ENCODE measurements at regions not wholly inside any gene's neighbourhood (a gene's known extent, or its start where the extent isn't known, plus 50 kb on each side); places are given as distances from the start of the nearest gene placed in this dataset.

DNA sequence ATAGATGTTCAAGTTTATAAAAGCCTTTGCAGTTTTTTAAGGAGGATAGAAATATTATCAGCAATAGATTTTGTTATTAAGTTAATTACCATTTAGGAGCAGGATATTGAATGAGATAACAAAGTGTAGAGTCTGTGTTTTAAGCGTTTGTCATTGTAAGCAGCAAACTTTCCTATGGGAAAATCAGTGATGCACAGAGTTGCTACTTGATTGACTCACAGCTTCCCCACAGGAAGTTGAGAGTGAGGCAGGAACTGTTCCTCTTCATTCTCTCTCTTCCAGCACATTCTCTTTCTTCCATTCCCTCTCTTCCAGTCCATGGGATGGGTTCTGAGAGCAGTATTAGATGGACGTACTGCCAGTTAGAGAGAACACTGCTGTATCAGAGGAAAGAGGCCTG is 867.7 kb upstream of the AGA start:
- H3K4me3 ChIP-seq (ENCODE audit: low read depth, low read length), result no peak overlapping the region
- DNase-seq (ENCODE audit: low read depth), result no peak

DNA sequence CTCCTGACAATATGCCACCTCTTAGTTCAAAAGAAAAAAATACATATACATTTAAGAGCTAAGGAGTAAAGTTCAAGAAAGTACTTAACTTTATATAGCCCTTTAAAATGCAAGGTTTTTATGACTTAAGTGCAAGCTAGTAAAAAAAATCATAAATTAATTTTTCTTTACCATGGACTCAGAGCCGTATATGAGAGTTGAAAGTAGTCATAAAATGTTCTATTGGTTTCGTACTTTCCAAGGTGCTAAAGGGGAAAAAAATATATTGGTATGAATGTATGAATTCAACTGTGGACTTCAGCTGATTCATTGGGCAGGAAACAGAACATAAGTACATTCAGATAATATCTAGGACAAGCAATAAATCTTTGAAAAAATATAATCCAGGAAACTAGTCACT is 869.8 kb upstream of the AGA start:
- no peak overlapping the region for H3K4me3 ChIP-seq (ENCODE audit: low read depth, low read length)
- no peak for DNase-seq (ENCODE audit: low read depth)

DNA sequence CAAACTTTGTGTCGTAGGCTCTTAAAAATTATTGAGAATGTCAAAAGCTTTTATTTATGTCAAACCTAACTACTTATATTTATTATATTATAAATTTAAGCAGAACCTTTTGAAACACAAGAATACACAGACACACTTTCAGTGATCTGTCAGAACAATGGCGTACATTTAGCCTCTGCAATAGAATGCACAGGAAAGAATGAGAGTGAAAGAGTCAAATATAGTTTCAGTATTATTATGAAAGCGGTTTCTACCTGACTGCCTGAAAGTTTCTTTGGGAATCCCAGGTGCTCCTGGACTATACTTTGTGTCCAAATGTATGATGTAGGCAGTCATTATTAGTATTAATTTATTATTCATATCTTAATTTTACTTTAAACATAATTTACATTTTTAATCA is 872.0 kb upstream of the AGA start:
- no peak overlapping the region for H3K4me3 ChIP-seq (ENCODE audit: low read depth, low read length)
- no peak for DNase-seq (ENCODE audit: low read depth)

DNA sequence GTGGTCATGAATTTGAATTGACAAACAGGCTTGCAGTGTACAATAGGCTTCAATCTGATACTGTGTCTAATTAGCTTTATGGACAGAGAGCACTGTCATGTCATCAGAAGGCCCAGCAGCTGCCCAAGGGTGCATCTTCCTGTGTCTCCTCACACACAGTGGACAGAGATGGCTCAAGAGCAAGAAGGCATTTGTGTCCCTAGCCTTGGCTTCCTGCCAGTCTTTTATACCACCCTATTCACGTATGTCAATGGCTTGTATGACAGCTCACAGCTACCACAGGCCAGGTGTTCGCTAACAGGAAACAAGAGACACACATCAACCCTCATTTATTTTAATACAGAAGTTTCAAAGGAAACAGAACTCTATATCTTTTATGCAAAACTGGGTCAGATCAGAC is 874.0 kb upstream of the AGA start:
- no peak overlapping the region for H3K4me3 ChIP-seq (ENCODE audit: low read depth, low read length)
- no peak for DNase-seq (ENCODE audit: low read depth)

DNA sequence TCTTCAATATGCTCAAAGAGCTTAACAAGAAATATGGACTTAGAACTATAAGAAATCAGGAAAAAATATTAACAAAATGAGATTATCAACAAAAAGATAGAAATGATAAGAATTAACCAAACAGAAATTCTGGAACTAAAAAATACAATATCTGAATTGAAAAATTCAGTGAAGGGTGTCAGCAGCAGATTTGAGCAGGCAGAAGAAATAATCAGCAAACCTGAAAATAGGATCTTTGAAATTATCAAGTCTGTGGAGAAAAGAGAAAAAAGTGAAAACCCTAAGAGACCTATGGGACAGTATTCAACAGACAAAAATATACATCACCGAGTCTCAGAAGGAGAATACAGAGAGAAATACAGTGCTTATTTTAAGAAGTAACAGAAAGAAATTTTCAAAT is 877.8 kb upstream of the AGA start:
- no peak for DNase-seq (ENCODE audit: low read depth)

DNA sequence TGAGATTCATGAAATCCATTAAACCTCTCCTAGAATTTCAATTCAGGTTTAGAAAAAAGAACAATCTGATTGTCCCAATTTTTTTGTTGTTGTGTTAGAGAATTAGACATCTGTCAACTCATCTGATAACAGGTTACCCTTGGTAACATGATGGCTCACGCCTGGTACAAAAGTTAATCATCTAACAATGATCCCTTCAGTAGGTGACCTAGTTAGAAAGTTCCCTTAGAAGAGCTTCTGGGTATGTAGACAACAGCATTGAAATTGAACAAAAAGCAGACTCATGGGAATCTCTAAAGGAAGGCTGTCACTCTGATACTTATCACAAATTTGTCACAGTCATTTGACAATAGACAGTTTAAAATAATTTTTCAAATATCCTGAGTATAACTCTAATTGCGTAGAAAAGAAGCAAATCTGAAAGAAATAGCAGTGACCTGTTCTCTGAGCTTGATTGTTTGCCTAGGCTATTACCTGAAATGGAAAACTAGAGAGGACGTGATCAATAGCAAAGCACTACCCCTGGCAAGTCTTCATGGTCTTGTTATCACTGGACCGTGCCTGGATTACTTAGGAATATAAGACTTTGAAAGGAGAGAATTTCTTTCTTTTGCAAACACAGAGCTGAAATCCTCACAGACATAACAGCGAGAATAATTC is 880.4 kb upstream of the AGA start:
- no peak for DNase-seq (ENCODE audit: low read depth)
- no peak overlapping the region for H3K4me3 ChIP-seq (ENCODE audit: low read depth, low read length)

More for the DNA sequence above, 877.8 kb upstream of the AGA start:
- H3K4me3 ChIP-seq (ENCODE audit: low read depth, low read length), result no peak overlapping the region

DNA sequence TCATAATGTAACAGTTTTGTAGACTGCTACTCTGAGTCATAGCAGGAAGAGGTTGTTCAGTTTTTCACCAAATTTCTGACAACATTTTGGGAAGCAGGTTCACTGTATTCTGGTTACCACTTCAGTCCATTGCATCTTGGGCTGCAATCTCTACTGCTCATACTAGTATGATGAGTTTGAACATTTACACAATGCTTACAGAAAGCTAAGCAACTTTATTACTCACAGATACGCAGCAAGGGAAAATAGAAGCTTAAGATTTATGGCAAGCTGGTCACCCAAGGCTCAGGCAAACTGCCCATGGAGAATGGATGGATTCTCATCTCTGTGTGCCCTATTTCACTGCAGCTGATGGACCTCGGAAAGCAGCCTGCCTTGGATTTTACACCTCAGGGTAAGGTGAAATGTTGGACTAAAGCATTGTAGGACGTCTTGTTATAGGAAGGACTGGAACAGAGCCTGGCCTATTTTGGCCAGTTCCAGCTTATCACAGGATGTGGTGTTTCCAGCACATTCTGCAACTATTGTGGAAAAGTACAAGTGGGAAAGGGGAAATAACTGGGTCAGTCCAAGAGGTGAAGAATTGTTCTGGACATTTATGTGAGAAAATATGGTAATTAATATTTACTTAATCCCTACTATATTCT is 887.1 kb upstream of the AGA start:
- no peak for DNase-seq (ENCODE audit: low read depth)
- no peak overlapping the region for H3K4me3 ChIP-seq (ENCODE audit: low read depth, low read length)

DNA sequence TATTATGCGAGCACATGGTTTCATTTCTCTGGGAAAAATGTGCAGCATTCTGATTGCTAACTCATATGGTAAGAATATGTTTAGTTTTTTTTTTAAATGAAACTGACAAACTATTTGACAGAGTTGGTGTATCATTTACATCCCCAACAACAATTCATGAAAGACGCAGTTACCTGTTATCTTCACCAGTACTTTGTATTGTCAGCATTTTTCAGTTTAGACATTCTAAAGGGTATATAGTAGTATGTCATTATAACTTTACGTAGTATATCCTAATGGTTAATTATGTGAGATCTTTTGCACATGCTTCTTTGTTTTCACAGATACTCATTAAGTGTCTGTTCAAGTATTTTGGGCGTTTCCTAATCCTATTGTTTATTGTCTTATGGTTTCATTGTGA is 891.1 kb upstream of the AGA start:
- no peak for DNase-seq (ENCODE audit: low read depth)
- no peak overlapping the region for H3K4me3 ChIP-seq (ENCODE audit: low read depth, low read length)

DNA sequence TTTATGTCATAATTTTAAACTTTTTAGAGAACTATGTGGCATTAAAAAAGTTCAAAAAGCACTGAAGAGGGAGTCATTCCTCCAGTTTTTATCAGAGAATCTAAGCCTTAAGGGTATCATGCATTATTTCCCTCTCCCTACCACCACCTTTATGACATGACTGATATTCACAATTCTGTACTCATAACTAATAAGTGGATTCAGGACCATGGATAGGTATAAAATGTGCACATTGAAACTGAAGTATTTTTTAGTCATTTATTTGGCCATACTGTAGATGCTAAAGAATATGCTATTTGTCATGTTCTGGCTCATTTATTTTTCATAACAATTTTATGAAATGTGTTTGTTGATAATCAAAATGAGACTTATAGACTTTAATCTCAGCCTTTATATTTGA is 897.5 kb upstream of the AGA start:
- DNase-seq (ENCODE audit: low read depth), result no peak
- H3K4me3 ChIP-seq (ENCODE audit: low read depth, low read length), result no peak overlapping the region

DNA sequence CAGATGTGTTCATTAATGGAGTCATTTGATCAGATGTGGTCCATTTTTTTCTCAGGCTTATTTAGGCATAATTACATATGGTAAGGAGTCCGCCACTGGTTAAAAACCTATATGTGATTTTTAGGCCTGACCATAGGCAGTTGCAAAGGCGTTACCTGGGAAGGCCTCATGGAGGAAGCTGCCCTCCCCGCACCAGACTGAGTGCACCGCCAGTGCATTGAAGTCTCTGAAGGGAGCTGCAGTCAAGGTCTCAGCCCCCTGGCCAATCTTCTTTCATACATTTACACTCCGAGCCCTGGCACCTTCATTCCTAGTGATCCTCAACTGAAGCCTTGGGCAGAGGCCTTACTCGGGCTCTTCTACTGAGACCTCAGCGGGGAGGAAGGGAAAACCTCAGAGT is 898.2 kb upstream of the AGA start:
- DNase-seq (ENCODE audit: low read depth), result no peak
- no peak overlapping the region for H3K4me3 ChIP-seq (ENCODE audit: low read depth, low read length)

DNA sequence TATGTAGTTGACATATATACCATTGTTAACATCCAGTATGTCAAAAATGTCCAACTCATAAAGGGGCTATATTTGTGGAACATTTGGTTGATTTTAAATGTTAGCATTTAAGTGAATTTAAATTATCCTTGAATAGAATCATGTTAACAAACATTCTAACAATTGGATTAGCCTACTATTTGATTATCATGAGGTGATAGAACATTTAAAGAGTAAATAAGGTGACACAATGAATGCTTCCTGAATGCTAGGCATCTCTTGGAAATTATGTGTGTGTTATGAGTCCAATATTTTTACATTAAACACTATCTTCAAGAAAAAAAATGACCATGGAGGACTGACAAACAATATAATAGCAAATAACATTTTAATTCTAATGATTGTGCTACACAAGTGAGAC is 901.9 kb upstream of the AGA start:
- no peak for DNase-seq (ENCODE audit: low read depth)

DNA sequence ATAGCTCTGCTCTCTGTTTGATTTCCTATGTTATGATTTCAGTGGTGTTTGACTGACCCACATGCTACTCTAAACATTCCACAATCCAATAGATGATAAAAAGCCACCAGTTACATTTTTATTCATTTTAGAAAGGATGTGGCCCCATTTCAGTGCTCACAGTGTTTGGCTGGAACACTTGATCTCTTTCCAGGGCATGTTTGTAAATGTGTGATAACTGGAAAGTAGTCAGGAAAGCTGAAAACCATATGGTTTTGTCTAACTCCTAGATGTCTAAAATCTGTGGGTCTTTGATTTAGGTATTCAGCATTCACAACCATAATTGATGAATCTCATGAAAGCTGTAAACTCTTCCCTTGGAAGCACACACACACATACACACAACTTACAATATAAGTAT is 904.9 kb upstream of the AGA start:
- no peak for DNase-seq (ENCODE audit: low read depth)
- H3K4me3 ChIP-seq (ENCODE audit: low read depth, low read length), result no peak overlapping the region

More for the DNA sequence above, 901.9 kb upstream of the AGA start:
- no peak overlapping the region for H3K4me3 ChIP-seq (ENCODE audit: low read depth, low read length)

DNA sequence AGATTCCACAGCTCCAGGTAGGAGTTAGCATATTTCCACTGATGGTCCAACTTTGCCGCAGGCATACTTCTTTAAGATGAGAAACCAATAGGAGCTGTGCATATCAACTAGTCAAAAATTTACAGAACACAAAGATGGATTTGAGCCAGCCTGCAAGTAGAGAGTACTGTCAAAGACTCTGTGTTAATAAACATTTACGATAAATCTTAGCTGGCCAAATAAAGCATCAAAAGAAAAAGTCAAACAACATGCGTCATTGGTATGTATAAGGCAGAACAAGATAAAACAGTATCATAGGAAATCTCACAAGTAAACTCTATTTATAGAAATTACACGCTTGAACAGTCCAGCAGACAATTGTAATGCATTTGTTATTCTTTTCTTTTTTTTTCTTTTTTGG is 907.4 kb upstream of the AGA start:
- no peak overlapping the region for H3K4me3 ChIP-seq (ENCODE audit: low read depth, low read length)
- DNase-seq (ENCODE audit: low read depth), result no peak

DNA sequence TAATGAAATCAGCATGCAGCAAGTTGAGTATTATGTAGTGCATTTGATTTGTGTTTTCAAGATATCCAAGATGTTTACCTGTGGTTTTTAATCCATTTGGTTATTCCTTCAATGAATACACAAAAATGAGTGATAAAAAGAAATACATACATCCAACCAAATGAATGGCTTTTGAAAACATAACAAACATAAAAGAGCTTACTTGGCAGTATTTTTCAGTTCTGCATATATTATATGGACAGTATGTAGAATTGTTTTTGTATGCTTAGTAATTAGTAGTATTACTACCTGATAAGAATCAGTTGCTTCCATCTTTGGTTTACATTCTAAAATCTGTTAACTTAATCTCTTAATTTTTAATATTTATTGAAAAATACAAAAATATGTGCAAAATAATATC is 908.9 kb upstream of the AGA start:
- no peak for DNase-seq (ENCODE audit: low read depth)
- H3K4me3 ChIP-seq (ENCODE audit: low read depth, low read length), result no peak overlapping the region

DNA sequence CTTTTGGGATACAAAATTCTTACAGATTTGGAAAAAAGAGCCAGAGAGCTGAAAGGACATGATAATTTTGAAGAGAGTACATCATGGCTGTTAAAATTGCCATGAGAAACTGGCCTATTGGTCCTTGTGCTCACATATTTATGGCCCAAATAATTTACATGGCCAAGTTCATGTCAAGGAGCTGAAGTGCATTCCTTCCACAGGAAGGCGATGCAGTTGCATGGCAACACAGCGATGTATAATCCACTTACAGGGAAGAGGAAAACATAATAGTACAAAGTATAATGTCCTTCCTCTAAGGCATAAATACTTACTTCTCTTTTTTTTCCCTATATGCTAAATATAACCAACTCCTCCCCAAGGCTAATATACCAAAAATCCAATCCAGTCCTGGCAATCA is 914.5 kb upstream of the AGA start:
- no peak overlapping the region for H3K4me3 ChIP-seq (ENCODE audit: low read depth, low read length)
- DNase-seq (ENCODE audit: low read depth), result no peak

DNA sequence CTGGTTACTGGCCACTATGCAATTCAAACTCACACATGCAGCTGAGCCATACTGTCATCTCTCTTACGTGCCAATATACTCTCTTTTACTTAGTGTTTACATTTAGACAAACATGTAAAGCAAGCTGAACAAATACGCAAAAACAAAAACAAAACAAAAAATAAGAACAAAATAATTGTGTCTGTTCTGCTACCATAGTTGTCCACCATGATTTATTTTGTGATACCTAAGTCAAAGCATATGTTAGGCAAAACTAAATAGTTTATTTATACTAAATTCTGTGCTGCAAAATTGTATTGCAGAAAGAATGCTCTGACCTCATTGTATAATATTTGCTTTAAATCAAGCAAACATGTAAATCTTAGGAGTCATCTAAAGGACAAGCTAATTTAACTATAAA is 943.2 kb upstream of the AGA start:
- no peak overlapping the region for H3K4me3 ChIP-seq (ENCODE audit: low read depth, low read length)
- DNase-seq (ENCODE audit: low read depth), result no peak

DNA sequence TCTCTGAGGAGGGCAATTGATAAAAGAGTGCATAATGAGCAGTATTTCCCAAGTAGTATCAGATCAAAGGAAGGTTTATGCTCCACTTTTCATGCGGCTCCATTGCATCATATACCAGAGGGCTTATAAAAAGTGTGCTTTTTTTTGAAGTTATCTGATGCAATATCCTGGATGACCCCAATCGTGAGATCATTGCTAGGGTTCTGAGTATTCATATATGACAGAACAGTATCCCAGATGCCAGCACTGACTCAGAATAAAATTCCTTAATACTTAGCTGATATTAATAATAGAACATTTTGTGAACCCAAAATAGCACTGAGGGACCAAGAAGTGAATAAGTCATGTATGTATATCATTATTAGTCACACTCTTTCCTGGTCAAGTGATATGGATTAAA is 945.5 kb upstream of the AGA start:
- DNase-seq (ENCODE audit: low read depth), result no peak
- no peak overlapping the region for H3K4me3 ChIP-seq (ENCODE audit: low read depth, low read length)

DNA sequence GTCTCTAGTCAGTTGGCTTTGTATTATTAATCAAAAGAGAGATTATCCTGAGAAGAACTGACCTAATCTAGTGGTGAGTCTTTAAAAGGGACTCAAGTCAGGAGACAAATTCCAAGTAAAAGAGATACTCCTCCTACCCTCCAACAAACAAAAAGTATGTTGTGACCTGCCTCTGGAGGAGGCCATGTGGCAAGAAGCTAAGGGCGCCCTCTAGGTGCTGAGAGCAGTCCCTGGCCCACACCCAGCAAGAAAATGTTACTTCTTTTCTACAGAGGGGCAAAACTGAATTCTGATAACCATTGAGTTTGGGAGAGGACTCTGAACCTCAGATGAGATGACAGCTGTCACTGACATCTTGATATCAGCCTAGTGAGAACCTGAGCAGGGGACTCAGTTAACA is 953.6 kb upstream of the AGA start:
- H3K4me3 ChIP-seq (ENCODE audit: low read depth, low read length), result no peak overlapping the region
- no peak for DNase-seq (ENCODE audit: low read depth)

DNA sequence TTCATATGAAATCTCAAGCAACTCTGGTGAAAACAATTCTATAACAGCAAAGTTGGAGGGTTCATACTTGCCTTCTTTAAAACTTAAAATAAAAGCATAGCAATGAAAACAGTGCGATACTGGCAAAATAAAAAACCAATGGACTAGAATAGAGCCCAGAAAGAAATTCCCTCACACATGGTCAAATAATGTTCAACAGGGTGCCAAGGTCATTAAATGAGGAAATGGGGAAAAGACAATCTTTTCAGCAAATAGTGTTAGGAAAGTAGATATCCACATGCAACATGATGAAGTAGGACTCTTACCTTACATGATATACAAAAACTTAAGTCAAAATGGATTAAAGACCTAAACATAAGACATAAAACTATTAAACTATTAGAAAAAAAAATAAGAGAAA is 970.2 kb upstream of the AGA start:
- H3K4me3 ChIP-seq (ENCODE audit: low read depth, low read length), result no peak overlapping the region

DNA sequence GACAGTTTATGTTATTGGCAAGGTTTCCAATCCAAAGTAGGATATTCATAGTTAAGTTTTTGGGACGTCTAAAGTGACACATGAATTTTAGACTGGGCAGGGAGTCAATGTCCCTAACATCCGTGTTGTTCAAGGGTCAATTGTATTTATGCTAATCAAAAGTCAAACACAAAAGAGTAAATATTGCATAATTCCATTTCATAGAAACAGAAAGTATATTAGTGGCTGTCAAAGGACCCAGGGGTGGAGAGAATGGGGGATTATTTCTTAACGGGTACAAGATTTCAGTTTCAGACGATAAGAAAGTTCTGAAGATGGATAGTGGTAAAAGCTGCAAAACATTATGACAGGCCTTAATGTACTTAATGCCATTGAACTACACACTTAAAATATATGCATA is 971.8 kb upstream of the AGA start:
- H3K4me3 ChIP-seq (ENCODE audit: low read depth, low read length), result no peak overlapping the region
- DNase-seq (ENCODE audit: low read depth), result no peak

More for the DNA sequence above, 970.2 kb upstream of the AGA start:
- DNase-seq (ENCODE audit: low read depth), result no peak

DNA sequence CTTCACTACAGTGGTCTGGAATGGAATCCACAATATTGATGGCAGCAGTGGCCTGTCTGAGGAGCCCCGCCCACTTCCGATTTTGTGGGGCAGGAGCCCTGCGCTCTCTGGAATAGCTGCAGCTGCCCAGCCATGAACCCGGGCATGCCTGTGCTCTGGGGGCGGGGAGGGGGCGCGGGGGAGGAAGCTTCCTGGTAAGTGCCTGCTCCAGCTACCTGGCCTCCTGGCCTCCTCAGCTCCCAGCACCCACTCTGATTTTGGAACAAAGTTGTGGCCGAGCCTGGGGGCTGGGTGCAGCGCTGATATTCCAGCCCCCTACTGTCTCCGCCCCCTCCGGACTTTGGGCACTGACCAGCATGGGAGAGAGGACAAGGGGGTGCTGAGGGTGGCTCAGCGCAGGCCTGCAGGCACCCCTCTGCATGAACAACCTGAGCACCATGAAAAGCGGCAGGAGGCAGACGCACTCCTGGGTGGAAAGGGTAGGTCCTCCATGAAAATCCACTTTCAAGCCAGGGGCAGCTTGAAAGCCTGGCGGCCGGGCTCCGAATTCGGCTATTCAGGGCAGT is 972.7 kb upstream of the AGA start:
- DNase-seq (ENCODE audit: low read depth), result no peak
- H3K4me3 ChIP-seq (ENCODE audit: low read depth, low read length), result no peak overlapping the region

All from skeletal muscle cell (primary cell).